AG04450 (cell line): ENCODE measurements at regions not wholly inside any gene's neighbourhood (a gene's known extent, or its start where the extent isn't known, plus 50 kb on each side); places are given as distances from the start of the nearest gene placed in this dataset.

Source experiments
- CTCF ChIA-PET: fragments of 300-600, 350-600 bp; formaldehyde crosslinking; extraction: SDS; loops from one replicate; lab custom pipeline; 2022; ENCODE audit warnings: antibody characterized with exemption, inconsistent platforms; lab: Charles Lee
- POLR2A ChIA-PET: fragments of 350-600 bp; formaldehyde crosslinking; extraction: SDS; loops from one replicate; lab custom pipeline; 2021; ENCODE audit warnings: antibody characterized with exemption, inconsistent platforms; lab: Yijun Ruan, JAX
- DNase-seq: peaks from one replicate; pipeline ENCODE4 v3.0.0-alpha.2; 2011; ENCODE audit warnings: low read depth, low spot score
- H3K27ac ChIP-seq: one replicate; pipeline ENCODE4 v1.5.1; 2012; ENCODE audit warnings: low read depth, low read length, control low read depth
- H3K27me3 ChIP-seq: one replicate; pipeline ENCODE4 v1.6.0; 2012; ENCODE audit warnings: low read length; ENCODE audit not compliant: control insufficient read depth, insufficient read depth
- H3K4me3 ChIP-seq: 2 replicates; pipeline ENCODE4 v1.5.1; 2011; ENCODE audit warnings: mild to moderate bottlenecking, low read depth, low read length, control low read depth
- H3K9me3 ChIP-seq: 2 replicates; pipeline ENCODE4 v1.5.1; 2012; ENCODE audit warnings: low read length; ENCODE audit not compliant: control insufficient read depth, insufficient read depth
- CTCF ChIP-seq: IDR thresholded peaks from 2 replicates; pipeline ENCODE4 v1.5.1; 2011; ENCODE audit warnings: low read depth, low read length, control low read depth, inconsistent platforms

- no peak for DNase-seq
- H3K27me3 ChIP-seq, result no peaks in the 10 kb centered on the region
- CTCF ChIA-PET, result interaction anchor here (0.6 to 2.5 kb wide), 3 partner anchors 14 to 711 kb away, joined by 3 to 9 read pairs (median 6); no protein-coding TSS in a partner anchor
- H3K27ac ChIP-seq, result no peak overlapping the region
- POLR2A ChIA-PET, result no interaction called here
- no peaks in the 10 kb centered on the region for H3K9me3 ChIP-seq
- no peak for TF ChIP-seq CTCF
- no peak overlapping the region for H3K4me3 ChIP-seq
Measured at GRCh38 chr2:64722291-64723044, 68.8 kb upstream of the SERTAD2 start.

DNA sequence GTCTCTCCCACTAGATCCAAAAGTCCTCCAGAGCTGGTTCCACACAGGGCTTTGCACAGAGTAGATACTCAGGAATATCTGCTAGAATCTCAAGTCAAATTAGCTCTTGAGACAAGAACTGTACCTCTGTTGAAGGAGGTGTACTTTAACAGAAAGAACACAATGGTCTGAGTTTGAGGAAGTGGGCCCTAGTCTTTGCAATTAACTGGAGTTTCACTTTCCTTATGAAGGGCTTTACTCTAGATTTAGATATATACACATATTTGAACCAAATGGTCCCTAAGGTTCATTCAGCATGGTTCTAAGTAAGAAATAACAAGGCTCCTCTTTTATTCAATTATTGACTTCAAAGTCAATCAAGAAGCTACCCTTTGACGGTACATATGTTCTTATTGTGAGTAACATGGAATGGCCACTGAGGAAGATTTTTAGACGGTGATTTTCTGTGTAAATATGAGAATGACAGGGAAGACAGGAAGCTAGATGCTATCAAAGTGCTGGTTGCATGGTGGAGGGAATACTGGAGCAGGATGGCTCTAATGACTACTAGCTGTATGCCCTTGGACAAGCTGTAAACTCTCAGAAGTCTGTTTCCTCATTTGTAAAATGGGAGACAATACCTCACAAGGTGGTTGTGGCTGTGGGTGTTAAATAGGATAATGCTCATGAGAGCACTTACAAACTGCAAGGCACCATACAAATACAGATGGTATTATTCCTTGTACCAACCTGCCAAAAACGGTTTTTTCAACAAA lies 73.5 kb upstream of the SERTAD2 start:
- H3K9me3 ChIP-seq, result no peaks in the 10 kb centered on the region
- H3K27ac ChIP-seq, result no peak overlapping the region
- ChIA-PET POLR2A (interaction anchor here (0.6 to 1.7 kb wide), 2 partner anchors 73 to 645 kb away, joined by 4 to 13 read pairs; partner anchors contain the start of gene SERTAD2), CTCF (interaction anchor here (1.3 to 2.2 kb wide), 5 partner anchors 72 to 146 kb away, joined by 3 to 11 read pairs (median 4); no protein-coding TSS in a partner anchor)
- no peak overlapping the region for H3K4me3 ChIP-seq
- no peaks in the 10 kb centered on the region for H3K27me3 ChIP-seq
- TF ChIP-seq CTCF, result no peak
- no peak for DNase-seq

- no peak for TF ChIP-seq CTCF
- Histone ChIP-seq H3K4me3 (no peak overlapping the region), H3K27me3 (no peaks in the 10 kb centered on the region), H3K9me3 (no peaks in the 10 kb centered on the region), H3K27ac (no peak overlapping the region)
- DNase-seq, result no peak
- ChIA-PET POLR2A (interaction anchor here (0.6 to 1.7 kb wide), 2 partner anchors 74 to 644 kb away, joined by 4 to 13 read pairs; partner anchors contain the start of gene SERTAD2), CTCF (interaction anchor here (1.3 to 2.2 kb wide), 4 partner anchors 73 to 145 kb away, joined by 3 to 11 read pairs (median 4); no protein-coding TSS in a partner anchor)
Measured at GRCh38 chr2:64727843-64728463, 74.2 kb upstream of the SERTAD2 start.

GRCh38 chr2:64730551-64731262 lies 77.0 kb upstream of the SERTAD2 start:
- peak overlapping the region; percentile 54 for H3K4me3 ChIP-seq
- H3K27me3 ChIP-seq, result no peaks in the 10 kb centered on the region
- no peak for TF ChIP-seq CTCF
- no peaks in the 10 kb centered on the region for H3K9me3 ChIP-seq
- peak overlapping the region; percentile 53 for H3K27ac ChIP-seq
- ChIA-PET POLR2A (interaction anchor here (0.6 kb wide), 1 partner anchor 20 kb away, joined by 4 read pairs; no protein-coding TSS in a partner anchor), CTCF (interaction anchor here (1.1 kb wide), 2 partner anchors 51 to 84 kb away, joined by 3 read pairs; no protein-coding TSS in a partner anchor)
- DNase-seq, result peak; percentile 50
